OCI-LY7 (cell line): ENCODE measurements at regions not wholly inside any gene's neighbourhood (a gene's known extent, or its start where the extent isn't known, plus 50 kb on each side); places are given as distances from the start of the nearest gene placed in this dataset.

Experiments used
- BruUV-seq: library from RNA; stranded (reverse); fragments of 400-500 nt; replicated peaks from 2 replicates; lab custom pipeline; 2021; lab: Mats Ljungman, UMichigan
- CTCF ChIA-PET: fragments of 300-600 bp; sonication (Branson Sonifier 250); formaldehyde crosslinking; loops from one replicate; lab custom pipeline; 2022; ENCODE audit warnings: antibody characterized with exemption; ENCODE audit not compliant: unreplicated experiment; lab: Charles Lee
- POLR2A ChIA-PET: fragments of 300-600 bp; sonication (Branson Sonifier 250); formaldehyde crosslinking; loops from one replicate; lab custom pipeline; 2022; ENCODE audit warnings: antibody characterized with exemption; lab: Charles Lee
- DNase-seq: peaks from one replicate; pipeline ENCODE4 v3.0.0-alpha.2; 2015; ENCODE audit warnings: low spot score
- H2AFZ ChIP-seq: fragments of 200-600 bp; sonication (generic), shearing (Covaris generic); 2 replicates; pipeline ENCODE4 v1.6.1; 2014; ENCODE audit warnings: mild to moderate bottlenecking, antibody characterized with exemption, low read length, moderate library complexity
- H3K27ac ChIP-seq: fragments of 200-600 bp; sonication (generic); 2 replicates; pipeline ENCODE4 v1.5.1; 2014; ENCODE audit warnings: mixed run types, low read depth, mild to moderate bottlenecking, moderate library complexity, low read length, inconsistent platforms; ENCODE audit not compliant: poor library complexity, severe bottlenecking
- H3K36me3 ChIP-seq: fragments of 200-600 bp; sonication (generic); 2 replicates; pipeline ENCODE4 v1.6.1; 2014; ENCODE audit warnings: mild to moderate bottlenecking, antibody characterized with exemption, low read length, moderate library complexity, mixed read lengths; ENCODE audit not compliant: insufficient read depth
- H3K4me1 ChIP-seq: fragments of 200-600 bp; sonication (generic); 2 replicates; pipeline ENCODE4 v1.5.1; 2014; ENCODE audit warnings: mild to moderate bottlenecking, low read length; ENCODE audit not compliant: insufficient read depth, poor library complexity, severe bottlenecking
- H3K4me2 ChIP-seq: fragments of 200-600 bp; sonication (generic); 2 replicates; pipeline ENCODE4 v1.6.1; 2014; ENCODE audit warnings: mild to moderate bottlenecking, low read length
- H3K4me3 ChIP-seq: fragments of 200-600 bp; sonication (generic); 2 replicates; pipeline ENCODE4 v1.5.1; 2014; ENCODE audit warnings: mild to moderate bottlenecking, low read depth, low read length; ENCODE audit not compliant: poor library complexity, severe bottlenecking
- H3K79me2 ChIP-seq: fragments of 200-600 bp; sonication (generic); 2 replicates; pipeline ENCODE4 v1.6.1; 2016; ENCODE audit warnings: low read depth, mild to moderate bottlenecking, low read length, moderate library complexity, mixed read lengths; ENCODE audit not compliant: insufficient read depth
- H3K9me2 ChIP-seq: fragments of 200-600 bp; sonication (generic); 2 replicates; pipeline ENCODE4 v1.6.1; 2016; ENCODE audit warnings: mild to moderate bottlenecking, low read length, mixed read lengths; ENCODE audit not compliant: insufficient read depth
- H3K9me3 ChIP-seq: fragments of 200-600 bp; sonication (generic); 2 replicates; pipeline ENCODE4 v1.6.1; 2014; ENCODE audit warnings: mild to moderate bottlenecking, mixed run types, low read length, mixed read lengths
- H4K20me1 ChIP-seq: fragments of 200-600 bp; sonication (generic); 2 replicates; pipeline ENCODE4 v1.6.1; 2014; ENCODE audit warnings: mild to moderate bottlenecking, antibody characterized with exemption, low read length, moderate library complexity, mixed read lengths; ENCODE audit not compliant: insufficient read depth
- EZH2phosphoT487 ChIP-seq: fragments of 200-600 bp; sonication (generic); IDR thresholded peaks from 2 replicates; pipeline ENCODE4 v1.6.1; 2018; ENCODE audit warnings: low read depth, borderline replicate concordance, mild to moderate bottlenecking, mixed run types, antibody characterized with exemption, low read length, moderate library complexity, mixed read lengths
- intact Hi-C: fragments of 100-400 bp; cut with micrococcal nuclease; formaldehyde crosslinking; loops from one replicate; pipeline ENCODE4 v1.10.0; 2022; ENCODE audit not compliant: unreplicated experiment
- TF ChIP-seq, protein P1 (sequence below): fragments of 200-600 bp; sonication (generic); conservative IDR thresholded peaks from 2 replicates; pipeline ENCODE4 v1.5.1; 2014; ENCODE audit warnings: mild to moderate bottlenecking, antibody characterized with exemption, low read length, moderate library complexity, mixed read lengths

DNA sequence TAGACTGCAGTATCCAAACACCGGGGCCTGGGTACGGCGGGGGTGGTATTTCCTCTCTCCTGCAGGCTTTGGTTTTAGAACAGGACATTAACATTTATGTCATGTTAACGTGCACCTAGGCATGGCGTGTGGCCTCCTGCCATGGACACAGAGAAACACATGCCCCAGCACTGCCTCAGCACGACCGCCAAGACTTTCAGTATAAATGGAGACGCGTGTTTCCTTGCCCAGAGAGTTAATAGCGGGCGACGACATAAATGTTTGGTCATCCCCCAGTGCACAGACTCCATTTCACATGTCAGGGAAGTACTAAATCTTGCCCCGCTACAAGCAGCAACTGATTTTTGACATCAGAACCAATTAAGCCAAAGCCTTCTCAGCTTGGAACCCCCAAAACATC, 737.9 kb downstream of the RAB28 start:
- POLR2A ChIA-PET = interaction anchor here (1.1 kb wide), 1 partner anchor 11 kb away, joined by 3 read pairs; no protein-coding TSS in a partner anchor
- Histone ChIP-seq H3K4me3 (no peak overlapping the region), H3K4me1 (no peaks in the 10 kb centered on the region), H2AFZ (no peak overlapping the region), H3K9me3 (no peaks in the 10 kb centered on the region), H3K27ac (no peak overlapping the region), H3K9me2 (no peaks in the 10 kb centered on the region), H3K4me2 (no peak overlapping the region), H4K20me1 (no peaks in the 10 kb centered on the region), H3K36me3 (no peaks in the 10 kb centered on the region), H3K79me2 (no peaks in the 10 kb centered on the region)
- TF ChIP-seq EZH2phosphoT487 = no peak
- TF ChIP-seq, protein P1, sequence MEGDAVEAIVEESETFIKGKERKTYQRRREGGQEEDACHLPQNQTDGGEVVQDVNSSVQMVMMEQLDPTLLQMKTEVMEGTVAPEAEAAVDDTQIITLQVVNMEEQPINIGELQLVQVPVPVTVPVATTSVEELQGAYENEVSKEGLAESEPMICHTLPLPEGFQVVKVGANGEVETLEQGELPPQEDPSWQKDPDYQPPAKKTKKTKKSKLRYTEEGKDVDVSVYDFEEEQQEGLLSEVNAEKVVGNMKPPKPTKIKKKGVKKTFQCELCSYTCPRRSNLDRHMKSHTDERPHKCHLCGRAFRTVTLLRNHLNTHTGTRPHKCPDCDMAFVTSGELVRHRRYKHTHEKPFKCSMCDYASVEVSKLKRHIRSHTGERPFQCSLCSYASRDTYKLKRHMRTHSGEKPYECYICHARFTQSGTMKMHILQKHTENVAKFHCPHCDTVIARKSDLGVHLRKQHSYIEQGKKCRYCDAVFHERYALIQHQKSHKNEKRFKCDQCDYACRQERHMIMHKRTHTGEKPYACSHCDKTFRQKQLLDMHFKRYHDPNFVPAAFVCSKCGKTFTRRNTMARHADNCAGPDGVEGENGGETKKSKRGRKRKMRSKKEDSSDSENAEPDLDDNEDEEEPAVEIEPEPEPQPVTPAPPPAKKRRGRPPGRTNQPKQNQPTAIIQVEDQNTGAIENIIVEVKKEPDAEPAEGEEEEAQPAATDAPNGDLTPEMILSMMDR = no peak
- intact Hi-C loops = no loop called here
- no TSS peak for BruUV-seq
- no peak for DNase-seq
- CTCF ChIA-PET = no interaction called here

DNA sequence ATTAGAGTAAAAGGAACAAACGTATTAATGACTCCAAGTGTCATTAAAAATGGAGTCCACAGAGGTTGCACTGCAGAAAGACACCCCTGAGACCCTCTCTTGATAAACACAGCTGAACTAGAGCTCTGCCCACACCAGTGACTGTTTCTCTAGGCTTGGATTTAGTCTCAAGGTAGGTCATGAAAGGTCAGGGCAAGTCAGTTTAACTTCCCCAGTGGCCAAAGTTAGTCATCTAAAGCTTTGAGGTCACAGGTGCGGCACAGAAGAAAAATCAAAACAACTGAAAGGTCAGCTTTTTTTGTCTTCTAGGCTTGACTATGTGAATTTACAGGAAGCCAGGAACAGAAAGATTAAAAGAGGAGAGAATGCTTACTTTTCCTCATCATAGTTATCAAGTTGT, 749.6 kb downstream of the RAB28 start:
- Histone ChIP-seq H3K4me1 (peaks cover 5% of the 10 kb centered on the region), H3K36me3 (no peaks in the 10 kb centered on the region), H3K27ac (peak overlapping the region; percentile 38), H4K20me1 (no peaks in the 10 kb centered on the region), H3K9me3 (no peaks in the 10 kb centered on the region), H3K4me3 (no peak overlapping the region), H3K9me2 (no peaks in the 10 kb centered on the region), H2AFZ (no peak overlapping the region), H3K79me2 (no peaks in the 10 kb centered on the region), H3K4me2 (peak overlapping the region; percentile 18; the same call in 1 of the 2 replicates)
- peak; percentile 52 for DNase-seq
- no TSS peak for BruUV-seq
- ChIA-PET CTCF (no interaction called here), POLR2A (interaction anchor here (0.8 to 0.9 kb wide), 2 partner anchors 12 to 108 kb away, joined by 3 read pairs; no protein-coding TSS in a partner anchor)
- no peak for TF ChIP-seq EZH2phosphoT487
- TF ChIP-seq, protein P1 = no peak
- intact Hi-C loops = no loop called here

DNA sequence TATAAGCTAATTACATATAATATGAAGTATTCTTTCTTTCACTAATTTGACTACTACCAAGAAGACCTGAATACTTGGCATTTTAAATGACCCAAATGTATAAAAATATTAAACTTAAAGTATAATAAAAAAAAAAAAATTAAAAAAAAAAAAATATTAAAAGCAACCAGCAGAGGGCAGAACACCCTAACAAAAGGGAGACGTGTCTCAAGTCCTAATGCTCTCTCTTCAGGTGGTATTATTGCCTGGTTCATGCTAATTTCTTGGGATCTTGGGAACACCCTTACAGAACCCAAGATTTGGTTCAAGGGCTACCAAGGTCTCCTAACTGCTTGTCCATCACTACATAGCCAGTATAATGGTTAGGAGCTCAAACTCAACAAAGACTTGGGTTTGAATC, 754.8 kb downstream of the RAB28 start:
- TF ChIP-seq, protein P1 = peak; percentile 75
- TF ChIP-seq EZH2phosphoT487 = no peak
- Histone ChIP-seq H3K9me2 (no peaks in the 10 kb centered on the region), H3K27ac (no peak overlapping the region), H3K4me2 (no peak overlapping the region), H3K9me3 (no peaks in the 10 kb centered on the region), H3K4me3 (no peak overlapping the region), H4K20me1 (no peaks in the 10 kb centered on the region), H3K79me2 (no peaks in the 10 kb centered on the region), H3K4me1 (peaks cover 2% of the 10 kb centered on the region), H3K36me3 (no peaks in the 10 kb centered on the region), H2AFZ (no peak overlapping the region)
- ChIA-PET CTCF (no interaction called here), POLR2A (interaction anchor here (0.7 kb wide), 1 partner anchor 98 kb away, joined by 3 read pairs; no protein-coding TSS in a partner anchor)
- intact Hi-C loops = loop anchor here (5.0 kb wide), 1 partner anchor 123 kb away; no protein-coding TSS in a partner anchor
- peak; percentile 39 for DNase-seq
- BruUV-seq = no TSS peak
